IMR-90 (cell line): ENCODE measurements at regions not wholly inside any gene's neighbourhood (a gene's known extent, or its start where the extent isn't known, plus 50 kb on each side); places are given as distances from the start of the nearest gene placed in this dataset.

Source experiments
- ATAC-seq: fragments of 200-7000 bp; cut with Tn5 transposase; 2 replicates; pipeline ENCODE4 v1.9.1; 2020; ENCODE audit warnings: low read depth, mild to moderate bottlenecking, moderate library complexity
- BruUV-seq: library from RNA; stranded (reverse); fragments of 400-500 nt; replicated peaks from 2 replicates; lab custom pipeline; 2021; lab: Mats Ljungman, UMichigan
- CTCF ChIA-PET: fragments of 300-600 bp; formaldehyde crosslinking; extraction: SDS; loops from one replicate; lab custom pipeline; 2021; ENCODE audit warnings: antibody characterized with exemption; lab: Yijun Ruan, JAX
- POLR2A ChIA-PET: fragments of 300-600 bp; sonication (Branson Sonifier 250); formaldehyde crosslinking; loops from one replicate; lab custom pipeline; 2022; ENCODE audit warnings: antibody characterized with exemption; ENCODE audit not compliant: unreplicated experiment; lab: Charles Lee
- DNase-seq: peaks from one replicate; pipeline ENCODE4 v3.0.0; 2013
- H2AFZ ChIP-seq: replicated peaks from 2 replicates; pipeline ENCODE3; 2013; ENCODE audit warnings: low read length, mild to moderate bottlenecking; ENCODE audit not compliant: poor library complexity
- H2AK5ac ChIP-seq: 2 replicates; pipeline ENCODE4 v1.6.1; 2013; ENCODE audit warnings: low read depth, low read length, inconsistent platforms
- H2AK9ac ChIP-seq: replicated peaks from 2 replicates; pipeline ENCODE3; 2013; ENCODE audit warnings: mild to moderate bottlenecking, low read depth, low read length, moderate library complexity; ENCODE audit not compliant: poor library complexity
- H2BK120ac ChIP-seq: 2 replicates; pipeline ENCODE4 v1.6.1; 2013; ENCODE audit warnings: low read depth, low read length, inconsistent platforms
- H2BK15ac ChIP-seq: 3 replicates; pipeline ENCODE4 v1.6.1; 2013; ENCODE audit warnings: low read depth, low read length, inconsistent platforms
- H2BK20ac ChIP-seq: 2 replicates; pipeline ENCODE4 v1.6.1; 2013; ENCODE audit warnings: low read depth, mild to moderate bottlenecking, inconsistent platforms, low read length, moderate library complexity
- H2BK5ac ChIP-seq: 2 replicates; pipeline ENCODE4 v1.6.1; 2013; ENCODE audit warnings: mild to moderate bottlenecking, low read depth, low read length, inconsistent platforms; ENCODE audit not compliant: poor library complexity, severe bottlenecking
- H3K14ac ChIP-seq: replicated peaks from 2 replicates; pipeline ENCODE4 v1.6.1; 2013; ENCODE audit warnings: low read depth, low read length, inconsistent platforms
- H3K18ac ChIP-seq: 2 replicates; pipeline ENCODE4 v1.6.1; 2013; ENCODE audit warnings: low read depth, low read length, control low read depth
- H3K23ac ChIP-seq: 2 replicates; pipeline ENCODE4 v1.6.1; 2013; ENCODE audit warnings: low read depth, low read length, inconsistent platforms
- H3K27ac ChIP-seq: 2 replicates; pipeline ENCODE4 v1.5.1; 2013; ENCODE audit warnings: mild to moderate bottlenecking, control low read depth, low read length; ENCODE audit not compliant: insufficient read depth
- H3K27me3 ChIP-seq: 2 replicates; pipeline ENCODE4 v1.6.1; 2013; ENCODE audit warnings: low read length; ENCODE audit not compliant: control insufficient read depth, insufficient read depth
- H3K36me3 ChIP-seq: 2 replicates; pipeline ENCODE4 v1.6.1; 2013; ENCODE audit warnings: low read length, mixed read lengths; ENCODE audit not compliant: control insufficient read depth, insufficient read depth
- H3K4ac ChIP-seq: 2 replicates; pipeline ENCODE4 v1.6.1; 2013; ENCODE audit warnings: low read depth, low read length, inconsistent platforms
- H3K4me1 ChIP-seq: 2 replicates; pipeline ENCODE4 v1.6.1; 2013; ENCODE audit warnings: low read length, mixed read lengths; ENCODE audit not compliant: control insufficient read depth, insufficient read depth
- H3K4me2 ChIP-seq: 2 replicates; pipeline ENCODE4 v1.6.1; 2013; ENCODE audit warnings: low read depth, mild to moderate bottlenecking, control low read depth, low read length, moderate library complexity
- H3K4me3 ChIP-seq: 2 replicates; pipeline ENCODE4 v1.5.1; 2013; ENCODE audit warnings: low read depth, mild to moderate bottlenecking, control low read depth, low read length, moderate library complexity; ENCODE audit not compliant: insufficient read depth
- H3K56ac ChIP-seq: 2 replicates; pipeline ENCODE4 v1.6.1; 2013; ENCODE audit warnings: low read length, inconsistent platforms; ENCODE audit not compliant: insufficient read depth; ENCODE audit errors: extremely low read depth
- H3K79me1 ChIP-seq, 2 experiments: 2 replicates each; pipeline ENCODE4 v1.6.1; 2013; ENCODE audit warnings: low read length in 2 of 2, inconsistent platforms in 1 of 2, low read depth in 1 of 2
- H3K9ac ChIP-seq: 2 replicates; pipeline ENCODE4 v1.6.1; 2013; ENCODE audit warnings: low read depth, low read length, control low read depth
- H3K9me1 ChIP-seq: 2 replicates; pipeline ENCODE4 v1.6.1; 2013; ENCODE audit warnings: low read length, inconsistent platforms; ENCODE audit not compliant: insufficient read depth
- H3K9me3 ChIP-seq: 2 replicates; pipeline ENCODE4 v1.6.1; 2013; ENCODE audit warnings: low read length; ENCODE audit not compliant: control insufficient read depth, insufficient read depth
- H4K20me1 ChIP-seq: 2 replicates; pipeline ENCODE4 v1.6.1; 2013; ENCODE audit warnings: low read length, inconsistent platforms; ENCODE audit not compliant: insufficient read depth
- H4K5ac ChIP-seq: 2 replicates; pipeline ENCODE4 v1.6.1; 2013; ENCODE audit warnings: mild to moderate bottlenecking, low read depth, low read length, control low read depth
- H4K8ac ChIP-seq, 2 experiments: 2 replicates each; pipeline ENCODE4 v1.6.1; 2013; ENCODE audit warnings: low read depth in 2 of 2, low read length in 2 of 2, control low read depth in 1 of 2, inconsistent platforms in 1 of 2
- H4K91ac ChIP-seq: 2 replicates; pipeline ENCODE4 v1.6.1; 2013; ENCODE audit warnings: low read depth, low read length, inconsistent platforms; ENCODE audit not compliant: insufficient read depth
- BHLHE40 ChIP-seq: fragments of 150-350 bp; IDR thresholded peaks from 2 replicates; pipeline ENCODE4 v1.6.1; 2016; ENCODE audit warnings: mild to moderate bottlenecking, low read depth, low read length
- CEBPB ChIP-seq: IDR thresholded peaks from 2 replicates; pipeline ENCODE4 v1.6.1; 2012; ENCODE audit warnings: low read depth, low read length, improper control_type of control experiment
- CHD1 ChIP-seq: IDR thresholded peaks from 2 replicates; pipeline ENCODE4 v1.6.1; 2012; ENCODE audit warnings: low read depth, low read length, improper control_type of control experiment
- FOS ChIP-seq: fragments of 150-350 bp; IDR thresholded peaks from 2 replicates; pipeline ENCODE4 v1.6.1; 2016; ENCODE audit warnings: low read depth, low read length
- MAFK ChIP-seq: IDR thresholded peaks from 2 replicates; pipeline ENCODE4 v1.6.1; 2012; ENCODE audit warnings: low read depth, low read length, improper control_type of control experiment
- MAZ ChIP-seq: IDR thresholded peaks from 2 replicates; pipeline ENCODE4 v1.6.1; 2012; ENCODE audit warnings: low read depth, mild to moderate bottlenecking, low read length, improper control_type of control experiment, moderate library complexity, borderline replicate concordance
- MXI1 ChIP-seq: IDR thresholded peaks from 2 replicates; pipeline ENCODE4 v1.6.1; 2012; ENCODE audit warnings: low read depth, mild to moderate bottlenecking, low read length, moderate library complexity, borderline replicate concordance
- NFE2L2 ChIP-seq: fragments of 150-350 bp; IDR thresholded peaks from 2 replicates; pipeline ENCODE4 v1.6.1; 2016; ENCODE audit warnings: low read depth, mild to moderate bottlenecking, low read length
- POLR2A ChIP-seq: IDR thresholded peaks from 2 replicates; pipeline ENCODE4 v1.6.1; 2012; ENCODE audit warnings: mild to moderate bottlenecking, low read depth, low read length
- RAD21 ChIP-seq: IDR thresholded peaks from 2 replicates; pipeline ENCODE4 v1.6.1; 2012; ENCODE audit warnings: low read length, improper control_type of control experiment
- RCOR1 ChIP-seq: IDR thresholded peaks from 2 replicates; pipeline ENCODE4 v1.6.1; 2012; ENCODE audit warnings: mild to moderate bottlenecking, low read length, improper control_type of control experiment; ENCODE audit not compliant: insufficient replicate concordance
- RFX5 ChIP-seq: IDR thresholded peaks from 2 replicates; pipeline ENCODE4 v1.8.0; 2012; ENCODE audit warnings: low read depth, mild to moderate bottlenecking, low read length, moderate library complexity
- SMC3 ChIP-seq: fragments of 150-350 bp; IDR thresholded peaks from 2 replicates; pipeline ENCODE4 v1.6.1; 2016; ENCODE audit warnings: low read depth, mild to moderate bottlenecking, antibody characterized with exemption, low read length, moderate library complexity
- WGBS, 2 experiments: methylation state at CpG; one replicate each; pipeline versions ENCODE4 v1.1.5 to v1.1.7; 2013; ENCODE audit warnings: missing lambda C conversion rate in 2 of 2; ENCODE audit not compliant: insufficient read length in 1 of 2; ENCODE audit errors: extremely low coverage in 2 of 2; 5-methylcytosine and 5-hydroxymethylcytosine counted together
- dilution Hi-C: fragments of 300-500 bp; cut with HindIII; formaldehyde crosslinking; loops from one replicate; pipeline ENCODE4 v1.14.3; 2018; ENCODE audit warnings: low sequenced_read_pairs; ENCODE audit not compliant: unreplicated experiment
- in situ Hi-C: fragments of 300-500 bp; cut with MboI; formaldehyde crosslinking; loops from 3 replicates; pipeline ENCODE4 v1.14.3; 2019; ENCODE audit warnings: low sequenced_read_pairs, inconsistent platforms, mixed read lengths
- intact Hi-C: fragments of 100-400 bp; cut with micrococcal nuclease; formaldehyde crosslinking; loops from 2 replicates; pipeline ENCODE4 v1.10.0; 2022
- TF ChIP-seq, protein P1 (sequence below): fragments of 150-350 bp; IDR thresholded peaks from 2 replicates; pipeline ENCODE4 v1.6.1; 2016; ENCODE audit warnings: low read depth, mild to moderate bottlenecking, low read length, moderate library complexity, borderline replicate concordance
- TF ChIP-seq, protein P2 (sequence below): fragments of 150-350 bp; IDR thresholded peaks from 2 replicates; pipeline ENCODE4 v1.6.1; 2017; ENCODE audit warnings: mild to moderate bottlenecking, antibody characterized with exemption, low read length, low read depth
- TF ChIP-seq, protein P3 (sequence below): conservative IDR thresholded peaks from 2 replicates; pipeline ENCODE4 v1.5.1; 2012; ENCODE audit warnings: mild to moderate bottlenecking, low read depth, low read length, improper control_type of control experiment

DNA sequence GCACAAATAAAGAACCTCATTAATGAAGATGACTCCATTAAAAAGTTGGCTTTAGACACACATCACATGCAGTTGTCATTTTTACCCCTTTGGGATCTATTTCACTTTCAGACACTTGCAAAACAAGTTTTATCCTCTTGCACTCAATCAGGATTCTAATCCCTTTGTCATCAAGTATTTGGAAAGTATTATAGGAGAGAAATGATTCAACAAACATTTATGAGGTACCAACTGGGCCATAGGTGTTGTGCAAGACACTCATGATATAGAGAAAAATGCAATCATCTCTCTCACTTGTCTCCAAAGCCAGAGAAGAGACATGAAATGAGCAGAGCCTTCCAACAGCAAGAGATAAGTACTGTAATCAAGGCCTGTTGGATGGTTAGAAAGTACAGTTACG is 327.7 kb downstream of the RMST start:
- Histone ChIP-seq H2AFZ (no peak overlapping the region), H2AK9ac (no peak overlapping the region), H2BK120ac (no peak overlapping the region), H4K8ac (no peak overlapping the region), H3K9me3 (peaks cover 13% of the 10 kb centered on the region), H3K4me3 (no peak overlapping the region), H3K9me1 (no peaks in the 10 kb centered on the region), H3K56ac (no peak overlapping the region), H3K27me3 (no peaks in the 10 kb centered on the region), H3K79me1 (no peaks in the 10 kb centered on the region), H3K4me2 (no peak overlapping the region), H3K4me1 (no peaks in the 10 kb centered on the region), H4K20me1 (no peaks in the 10 kb centered on the region), H3K23ac (no peak overlapping the region), H3K36me3 (no peaks in the 10 kb centered on the region), H3K14ac (no peak overlapping the region), H2BK20ac (no peak overlapping the region), H3K4ac (no peak overlapping the region), H3K27ac (no peak overlapping the region), H2BK15ac (no peak overlapping the region), H2AK5ac (no peak overlapping the region), H3K18ac (no peak overlapping the region), H2BK5ac (no peak overlapping the region), H4K91ac (no peak overlapping the region), H3K9ac (no peak overlapping the region), H4K5ac (no peak overlapping the region)
- no peak for ATAC-seq
- no peak for DNase-seq
- TF ChIP-seq POLR2A (no peak), NFE2L2 (no peak), FOS (no peak), MAFK (no peak), CHD1 (no peak), RAD21 (no peak), RCOR1 (no peak), MXI1 (no peak), BHLHE40 (no peak), CEBPB (no peak), MAZ (no peak), SMC3 (no peak), RFX5 (no peak)
- TF ChIP-seq, protein P1, sequence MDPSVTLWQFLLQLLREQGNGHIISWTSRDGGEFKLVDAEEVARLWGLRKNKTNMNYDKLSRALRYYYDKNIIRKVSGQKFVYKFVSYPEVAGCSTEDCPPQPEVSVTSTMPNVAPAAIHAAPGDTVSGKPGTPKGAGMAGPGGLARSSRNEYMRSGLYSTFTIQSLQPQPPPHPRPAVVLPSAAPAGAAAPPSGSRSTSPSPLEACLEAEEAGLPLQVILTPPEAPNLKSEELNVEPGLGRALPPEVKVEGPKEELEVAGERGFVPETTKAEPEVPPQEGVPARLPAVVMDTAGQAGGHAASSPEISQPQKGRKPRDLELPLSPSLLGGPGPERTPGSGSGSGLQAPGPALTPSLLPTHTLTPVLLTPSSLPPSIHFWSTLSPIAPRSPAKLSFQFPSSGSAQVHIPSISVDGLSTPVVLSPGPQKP = no peak
- TF ChIP-seq, protein P2, sequence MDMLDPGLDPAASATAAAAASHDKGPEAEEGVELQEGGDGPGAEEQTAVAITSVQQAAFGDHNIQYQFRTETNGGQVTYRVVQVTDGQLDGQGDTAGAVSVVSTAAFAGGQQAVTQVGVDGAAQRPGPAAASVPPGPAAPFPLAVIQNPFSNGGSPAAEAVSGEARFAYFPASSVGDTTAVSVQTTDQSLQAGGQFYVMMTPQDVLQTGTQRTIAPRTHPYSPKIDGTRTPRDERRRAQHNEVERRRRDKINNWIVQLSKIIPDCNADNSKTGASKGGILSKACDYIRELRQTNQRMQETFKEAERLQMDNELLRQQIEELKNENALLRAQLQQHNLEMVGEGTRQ = no peak
- TF ChIP-seq, protein P3, sequence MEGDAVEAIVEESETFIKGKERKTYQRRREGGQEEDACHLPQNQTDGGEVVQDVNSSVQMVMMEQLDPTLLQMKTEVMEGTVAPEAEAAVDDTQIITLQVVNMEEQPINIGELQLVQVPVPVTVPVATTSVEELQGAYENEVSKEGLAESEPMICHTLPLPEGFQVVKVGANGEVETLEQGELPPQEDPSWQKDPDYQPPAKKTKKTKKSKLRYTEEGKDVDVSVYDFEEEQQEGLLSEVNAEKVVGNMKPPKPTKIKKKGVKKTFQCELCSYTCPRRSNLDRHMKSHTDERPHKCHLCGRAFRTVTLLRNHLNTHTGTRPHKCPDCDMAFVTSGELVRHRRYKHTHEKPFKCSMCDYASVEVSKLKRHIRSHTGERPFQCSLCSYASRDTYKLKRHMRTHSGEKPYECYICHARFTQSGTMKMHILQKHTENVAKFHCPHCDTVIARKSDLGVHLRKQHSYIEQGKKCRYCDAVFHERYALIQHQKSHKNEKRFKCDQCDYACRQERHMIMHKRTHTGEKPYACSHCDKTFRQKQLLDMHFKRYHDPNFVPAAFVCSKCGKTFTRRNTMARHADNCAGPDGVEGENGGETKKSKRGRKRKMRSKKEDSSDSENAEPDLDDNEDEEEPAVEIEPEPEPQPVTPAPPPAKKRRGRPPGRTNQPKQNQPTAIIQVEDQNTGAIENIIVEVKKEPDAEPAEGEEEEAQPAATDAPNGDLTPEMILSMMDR = no peak
- POLR2A ChIA-PET = no interaction called here
- dilution Hi-C loops = no loop called here
- BruUV-seq = no TSS peak
- no CpG with 5 or more reads among the region's 1 CpG for WGBS, 2 experiments
- intact Hi-C loops = no loop called here
- in situ Hi-C loops = no loop called here
- CTCF ChIA-PET = no interaction called here
